GM12864 (cell line): ENCODE measurements at regions not wholly inside any gene's neighbourhood (a gene's known extent, or its start where the extent isn't known, plus 50 kb on each side); places are given as distances from the start of the nearest gene placed in this dataset.

Experiments
- DNase-seq: peaks from one replicate; pipeline ENCODE4 v3.0.0-alpha.2; 2011; ENCODE audit warnings: low read depth
- H3K4me3 ChIP-seq: 2 replicates; pipeline ENCODE4 v1.5.1; 2011; ENCODE audit warnings: mild to moderate bottlenecking, low read depth, low read length, control low read depth
- CTCF ChIP-seq: IDR thresholded peaks from 2 replicates; pipeline ENCODE4 v1.5.1; 2011; ENCODE audit warnings: low read depth, mild to moderate bottlenecking, moderate library complexity, low read length, control low read depth, inconsistent platforms; ENCODE audit errors: missing control alignments

DNA sequence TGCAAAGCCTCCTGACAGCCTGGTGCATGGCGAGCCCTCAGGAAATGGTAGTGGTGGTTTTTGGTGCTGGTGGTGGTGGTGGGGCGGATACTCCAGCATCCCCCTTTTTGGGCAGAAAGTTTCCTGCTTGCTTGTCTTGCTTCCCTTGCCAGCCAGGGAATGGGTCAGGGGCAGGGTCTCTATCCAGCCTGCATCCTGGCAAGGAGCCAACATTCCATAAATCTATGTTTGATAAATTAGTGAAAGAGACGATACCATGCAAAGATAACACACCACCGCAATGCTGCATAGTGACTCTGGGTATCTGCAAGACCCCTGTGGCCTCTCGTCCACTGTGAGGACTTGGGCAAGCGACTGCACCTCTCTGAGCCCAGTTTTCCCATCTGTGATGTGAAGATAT lies 246.2 kb downstream of the LRFN2 start:
- no peak for DNase-seq
- TF ChIP-seq CTCF, result no peak
- no peak overlapping the region for H3K4me3 ChIP-seq

DNA sequence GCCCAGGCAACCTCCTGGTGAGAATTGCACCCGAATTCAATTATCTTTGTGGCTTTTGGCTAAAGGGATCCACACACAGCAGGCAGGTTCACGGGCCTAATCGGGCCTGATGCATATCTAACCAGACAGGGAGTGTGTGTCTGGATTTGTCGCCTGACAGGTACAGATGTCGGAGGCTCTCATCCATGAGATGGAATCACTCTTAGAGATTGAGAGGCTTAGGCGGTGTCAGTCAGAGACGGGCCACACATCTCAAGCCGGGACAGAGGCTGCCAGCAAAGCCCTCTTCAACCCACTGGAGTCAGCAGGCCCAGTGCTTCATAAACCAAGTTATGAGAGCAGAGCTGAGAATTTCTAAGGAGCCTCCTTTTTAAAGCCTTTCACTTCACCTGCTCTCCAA lies 247.0 kb downstream of the LRFN2 start:
- no peak overlapping the region for H3K4me3 ChIP-seq
- TF ChIP-seq CTCF, result no peak
- DNase-seq, result no peak

DNA sequence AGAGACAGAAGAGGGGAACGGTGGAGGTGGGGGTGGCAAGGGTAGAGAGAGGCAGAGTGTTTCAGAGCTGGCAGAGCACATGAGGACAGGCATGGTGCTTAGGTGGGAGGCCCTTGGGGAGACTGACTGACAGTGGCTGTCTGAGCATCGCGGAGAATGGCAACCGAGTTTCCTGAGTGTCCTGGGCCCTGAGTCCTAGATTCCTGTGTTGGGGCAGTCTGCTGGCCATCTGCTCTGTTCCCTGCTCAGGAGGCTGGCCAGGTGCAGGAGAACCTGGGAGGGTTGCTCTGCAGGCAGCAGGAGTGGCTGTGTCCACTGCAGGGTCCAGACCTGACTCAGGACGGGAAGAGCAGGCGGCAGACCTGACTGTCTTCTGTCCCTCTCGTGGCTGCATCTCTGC lies 248.9 kb downstream of the LRFN2 start:
- TF ChIP-seq CTCF, result no peak
- no peak for DNase-seq
- no peak overlapping the region for H3K4me3 ChIP-seq

GRCh38 chr6:40336940-40337760 lies 250.0 kb downstream of the LRFN2 start:
- no peak for DNase-seq
- no peak overlapping the region for H3K4me3 ChIP-seq
- TF ChIP-seq CTCF, result no peak

DNA sequence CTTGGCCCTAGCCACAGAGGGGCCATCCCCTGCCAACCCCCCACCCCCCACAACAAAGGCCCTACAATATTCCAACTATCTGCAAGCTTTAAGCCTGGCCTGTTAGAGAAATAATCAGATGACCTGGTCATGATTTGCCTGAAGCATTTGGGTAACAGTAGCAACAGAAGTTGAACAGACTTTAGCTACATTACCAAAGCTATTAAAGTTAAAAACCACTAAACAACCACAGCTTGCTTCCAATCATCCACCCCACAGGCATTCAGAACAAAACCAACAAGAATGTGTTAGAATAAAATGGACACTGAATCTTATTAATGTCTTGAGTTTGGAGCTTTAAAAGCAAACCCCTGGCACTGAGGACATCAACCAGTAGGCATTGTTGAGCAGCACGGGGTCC lies 250.9 kb downstream of the LRFN2 start:
- DNase-seq, result no peak
- no peak for TF ChIP-seq CTCF

GRCh38 chr6:40334496-40335270 lies 252.5 kb downstream of the LRFN2 start:
- DNase-seq, result no peak
- no peak for TF ChIP-seq CTCF
- H3K4me3 ChIP-seq, result no peak overlapping the region

More for the DNA sequence above, 250.9 kb downstream of the LRFN2 start:
- no peak overlapping the region for H3K4me3 ChIP-seq
